Myocyte (in vitro differentiated cells): ENCODE measurements at regions not wholly inside any gene's neighbourhood (a gene's known extent, or its start where the extent isn't known, plus 50 kb on each side); places are given as distances from the start of the nearest gene placed in this dataset.

Experiments
- DNase-seq: peaks from one replicate; pipeline ENCODE4 v3.0.0-alpha.2; 2012; ENCODE audit warnings: low read depth

- DNase-seq: no peak
Observed at GRCh38 chr7:116417593-116418345, 81.8 kb upstream of the CAV2 start.

DNA sequence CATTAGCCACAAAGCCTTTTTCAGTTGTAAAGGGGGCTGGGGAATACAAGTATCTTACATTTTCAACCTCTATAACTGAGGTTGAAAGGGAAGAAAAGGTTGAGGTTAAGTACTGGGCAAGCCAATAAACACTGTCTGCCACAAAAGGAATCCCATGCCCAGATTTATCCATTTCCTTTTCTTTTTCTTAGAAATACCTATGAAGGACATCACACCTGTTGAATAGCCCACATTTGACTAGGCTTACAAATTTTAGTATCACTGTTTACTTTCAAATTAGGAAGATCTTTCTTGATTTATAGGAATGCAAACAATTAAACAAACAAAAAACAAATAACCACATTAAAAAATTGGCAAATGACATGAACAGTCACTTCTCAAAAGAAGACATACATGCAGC, 81.0 kb upstream of the CAV2 start:
- no peak for DNase-seq

DNA sequence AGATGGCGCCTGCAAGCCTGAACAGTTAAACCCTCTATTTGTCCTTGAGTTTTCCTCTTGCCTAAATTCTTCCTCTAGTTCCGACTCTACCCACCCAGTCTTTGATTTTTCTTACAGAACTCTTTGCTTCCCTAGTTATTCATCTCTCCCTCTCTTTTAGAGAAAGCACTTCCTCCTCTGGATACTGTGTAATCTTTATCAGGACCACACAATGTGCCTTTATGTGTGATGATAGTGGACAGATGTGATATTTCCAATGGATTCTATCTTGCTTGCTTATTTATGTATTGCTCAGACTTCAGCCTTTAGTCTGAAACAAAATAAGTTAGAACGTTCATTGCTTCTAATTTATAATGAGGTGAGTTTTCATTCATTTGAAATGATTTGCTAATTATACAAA, 79.5 kb upstream of the CAV2 start:
- DNase-seq: no peak

GRCh38 chr7:116421298-116421697, 78.2 kb upstream of the CAV2 start:
- DNase-seq: no peak

- no peak for DNase-seq
Observed at GRCh38 chr7:116422683-116423082, 76.9 kb upstream of the CAV2 start.

GRCh38 chr7:116423499-116423898, 76.0 kb upstream of the CAV2 start:
- no peak for DNase-seq

GRCh38 chr7:116425647-116426209, 73.8 kb upstream of the CAV2 start:
- no peak for DNase-seq

GRCh38 chr7:116426428-116427156, 72.9 kb upstream of the CAV2 start:
- peak; percentile 88 for DNase-seq

- DNase-seq: no peak
Observed at GRCh38 chr7:116429986-116430619, 69.4 kb upstream of the CAV2 start.

DNA sequence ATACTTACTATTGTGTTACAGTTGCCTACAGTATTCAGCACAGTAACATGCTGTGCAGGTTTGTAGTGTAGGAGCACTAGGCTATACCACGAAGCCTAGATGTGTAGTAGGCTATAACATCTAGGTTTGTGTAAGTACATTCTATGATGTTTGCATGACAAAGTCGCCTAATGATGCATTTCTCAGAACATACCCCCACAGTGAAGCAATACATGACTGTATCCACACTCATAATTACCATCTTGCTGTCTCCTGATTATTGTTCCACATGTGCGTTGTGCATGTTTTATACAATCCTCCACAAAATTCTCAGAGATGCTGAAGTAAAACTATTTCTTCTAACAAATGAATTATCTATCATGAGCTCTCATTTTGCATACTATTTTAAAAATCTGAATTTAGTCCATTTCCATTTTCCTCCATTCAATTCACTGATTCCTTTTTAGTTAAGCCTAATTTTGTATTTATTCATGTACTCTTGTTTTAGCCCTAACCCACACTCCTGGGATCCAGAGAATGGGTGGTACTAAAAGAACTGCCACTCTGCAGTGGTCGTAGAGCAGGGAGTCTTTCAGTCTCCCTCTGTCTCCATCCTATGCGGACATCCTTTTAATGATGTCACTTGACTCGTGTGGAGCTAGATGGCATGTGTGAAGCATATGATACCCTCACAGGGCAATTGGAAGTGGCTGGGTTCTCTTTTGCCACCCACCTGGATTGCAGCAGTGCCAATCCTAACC, 67.6 kb upstream of the CAV2 start:
- DNase-seq: no peak

GRCh38 chr7:116432527-116432916, 67.0 kb upstream of the CAV2 start:
- DNase-seq: no peak

- no peak for DNase-seq
Observed at GRCh38 chr7:116433246-116433645, 66.3 kb upstream of the CAV2 start.

DNA sequence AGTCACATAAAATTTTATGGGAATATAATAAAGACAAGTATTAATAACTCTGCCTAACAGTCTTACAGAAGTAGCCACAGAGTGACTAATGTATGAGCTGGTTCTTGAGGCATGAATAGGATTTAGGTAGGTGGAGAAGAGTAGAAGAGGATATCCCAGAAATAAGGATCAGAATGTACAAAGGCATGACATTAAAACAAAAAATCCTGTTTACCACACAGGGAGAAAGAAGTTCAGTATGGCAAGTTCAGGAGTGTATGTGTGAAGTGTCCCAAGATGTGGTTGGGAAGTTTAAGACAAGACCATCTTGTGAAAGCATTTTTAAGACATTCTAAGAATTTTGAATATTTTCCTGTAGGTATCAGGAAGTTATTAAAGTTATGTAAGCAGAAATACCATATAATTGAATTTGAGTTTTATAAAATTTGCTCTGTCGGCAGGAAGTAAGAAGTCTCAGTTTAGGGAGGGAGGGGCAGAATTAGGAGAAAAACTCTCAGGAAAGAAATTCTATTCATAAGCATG, 64.7 kb upstream of the CAV2 start:
- peak; percentile 56 for DNase-seq

DNA sequence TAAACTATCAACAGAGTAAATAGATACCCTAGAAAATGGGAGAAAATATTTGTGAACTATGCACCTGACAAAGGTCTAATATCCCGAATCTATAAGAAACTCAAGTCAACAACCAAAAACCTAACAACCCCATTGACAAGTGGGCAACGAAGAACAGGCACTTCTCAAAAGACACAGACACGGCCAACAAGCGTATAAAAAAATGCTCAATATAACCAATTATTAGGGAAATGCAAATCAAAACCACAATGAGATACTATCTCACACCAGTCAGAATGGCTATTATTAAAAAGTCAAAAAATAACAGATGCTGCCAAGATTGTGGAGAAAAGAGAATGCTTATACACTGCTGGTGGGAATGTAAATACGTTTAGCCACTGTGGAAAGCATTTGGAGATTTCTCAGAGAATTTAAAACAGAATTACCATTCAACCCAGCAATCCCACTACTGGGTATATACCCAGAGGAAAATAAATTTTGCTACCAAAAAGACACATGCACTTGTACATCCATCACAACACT, 63.2 kb upstream of the CAV2 start:
- DNase-seq: no peak

DNA sequence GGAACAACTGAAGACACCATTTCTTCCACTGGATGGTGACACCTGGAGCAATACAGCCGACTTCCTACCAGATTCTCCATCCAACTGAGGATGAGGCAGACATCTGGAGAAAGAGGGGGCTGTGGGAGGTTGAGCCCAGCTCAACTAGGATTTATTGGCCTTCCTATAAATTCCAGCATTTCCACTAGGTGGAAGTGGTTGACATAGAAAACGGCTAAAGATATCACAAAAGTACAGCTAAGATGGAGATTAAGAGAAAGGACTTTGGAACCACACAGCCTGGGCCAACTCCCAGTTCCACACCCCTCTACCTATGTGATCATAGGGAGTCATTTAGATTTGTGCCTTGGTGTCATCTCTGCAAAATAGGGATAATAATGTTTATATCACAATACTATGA, 61.3 kb upstream of the CAV2 start:
- peak; percentile 66 for DNase-seq

DNA sequence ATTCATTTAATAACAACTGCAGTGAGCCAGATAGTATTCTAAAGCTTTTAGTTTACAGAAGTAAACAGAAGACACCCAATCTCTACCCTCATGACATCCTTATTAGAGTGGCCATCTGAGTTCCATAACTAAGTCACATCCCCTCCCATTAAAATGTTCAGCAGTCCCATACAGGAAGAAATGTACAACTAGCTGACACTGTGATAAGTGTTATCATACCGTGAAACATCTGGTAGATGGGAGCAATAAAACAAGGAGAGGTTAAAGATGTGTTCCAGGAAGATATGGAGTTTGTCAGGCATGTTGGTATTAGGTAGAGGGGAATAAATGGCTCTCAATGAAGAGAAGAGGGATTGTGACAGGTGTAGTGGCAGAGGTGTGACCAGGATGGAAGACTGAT, 60.5 kb upstream of the CAV2 start:
- DNase-seq: no peak

- peak; percentile 62 for DNase-seq
Observed at GRCh38 chr7:116439841-116440549, 59.5 kb upstream of the CAV2 start.

- DNase-seq: no peak
Observed at GRCh38 chr7:116441534-116441933, 58.0 kb upstream of the CAV2 start.

DNA sequence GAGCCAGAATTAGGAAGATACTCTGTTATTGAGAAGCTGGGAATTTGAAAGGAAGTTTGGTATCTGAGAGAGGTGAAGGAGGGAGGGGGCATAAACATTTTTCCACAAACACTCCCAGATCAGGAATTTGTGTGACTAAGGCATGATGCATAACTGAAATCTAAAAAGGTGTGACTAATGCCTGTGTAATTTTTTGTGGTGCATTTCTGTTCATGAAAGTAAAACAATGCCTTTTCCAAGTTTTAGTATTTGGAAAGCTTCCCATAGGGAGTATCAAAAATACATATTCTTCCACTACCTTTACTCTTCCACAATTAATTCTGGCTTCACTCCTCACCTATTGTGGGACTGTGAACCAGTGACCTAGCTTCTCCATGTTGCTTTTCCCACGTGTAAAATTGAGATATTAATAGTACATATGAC, 56.4 kb upstream of the CAV2 start:
- DNase-seq: peak; percentile 91

- no peak for DNase-seq
Observed at GRCh38 chr7:116443646-116444045, 55.9 kb upstream of the CAV2 start.
